Occipital lobe (tissue), 1 donor: ENCODE measurements at regions not wholly inside any gene's neighbourhood (a gene's known extent, or its start where the extent isn't known, plus 50 kb on each side); places are given as distances from the start of the nearest gene placed in this dataset.
"Not testable (repeated sequence)": the region's sequence is repeated elsewhere in the genome, so short reads cannot be mapped to it uniquely, and the experiment has no call there.

ENCODE experiments used
- DNase-seq: peaks from one replicate; lab custom pipeline; 2025; lab: John Stamatoyannopoulos, UW

- DNase-seq = no peak
Observed at GRCh38 chrX:42443267-42443666, 334.7 kb downstream of the PPP1R2C start.

DNA sequence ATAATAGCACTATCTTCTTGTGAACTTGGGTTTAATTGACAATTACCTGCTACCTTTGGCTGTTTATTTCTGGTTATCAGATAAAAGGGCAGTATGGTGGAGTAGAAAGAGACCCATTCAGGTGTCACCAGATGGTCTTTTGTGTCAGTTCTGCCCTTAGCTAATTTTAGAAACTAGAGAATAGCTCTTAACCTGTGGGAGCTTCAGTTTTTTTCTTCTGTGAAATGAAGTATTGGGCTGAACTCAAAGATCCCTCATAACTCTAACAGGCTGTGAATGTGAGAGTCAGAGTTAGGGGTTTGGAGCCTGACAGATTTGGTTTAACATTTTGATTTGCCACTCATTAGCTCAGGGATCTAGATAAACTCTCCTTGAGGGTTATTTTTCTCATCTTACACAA, 335.2 kb downstream of the PPP1R2C start:
- DNase-seq = no peak

DNA sequence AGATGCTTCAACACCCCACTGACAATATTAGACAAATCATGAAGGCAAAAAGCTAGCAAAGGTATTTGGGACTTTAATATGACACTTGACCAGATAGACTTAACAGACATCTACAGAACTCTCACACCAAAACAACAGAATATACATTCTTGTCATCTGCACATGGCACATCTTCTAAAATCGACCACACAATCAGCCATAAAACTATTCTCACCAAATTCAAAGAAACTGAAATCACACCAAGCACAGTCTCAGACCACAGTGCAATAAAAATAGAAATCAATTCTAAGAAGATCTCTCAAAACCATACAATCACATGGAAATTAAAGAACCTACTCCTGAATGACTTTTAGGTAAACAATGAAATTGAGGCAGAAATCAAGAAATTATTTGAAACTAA, 340.8 kb downstream of the PPP1R2C start:
- DNase-seq = no peak

- no peak for DNase-seq
Observed at GRCh38 chrX:42434458-42435166, 343.4 kb downstream of the PPP1R2C start.

DNA sequence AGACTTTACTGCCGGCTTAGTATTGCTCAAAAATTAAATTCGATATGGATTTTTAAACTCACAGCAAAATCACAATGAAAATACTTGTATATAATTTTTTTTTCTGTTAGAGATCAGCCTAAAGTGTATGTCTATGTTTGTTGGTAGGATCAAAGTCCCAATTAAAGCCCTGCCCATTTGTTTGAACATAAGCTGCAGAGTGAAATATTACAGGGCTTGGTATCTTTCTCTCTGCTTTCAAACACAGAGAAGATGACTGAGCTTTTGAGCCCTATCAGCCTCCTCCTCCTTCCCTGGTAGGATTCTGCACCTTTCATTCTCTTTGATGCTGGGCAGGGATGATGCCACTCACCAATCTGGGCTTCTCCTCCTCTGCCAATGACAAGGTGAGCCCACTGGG, 345.4 kb downstream of the PPP1R2C start:
- DNase-seq = no peak

GRCh38 chrX:42422961-42423360, 355.0 kb downstream of the PPP1R2C start:
- DNase-seq = no peak

- DNase-seq = no peak
Observed at GRCh38 chrX:42420426-42420825, 357.5 kb downstream of the PPP1R2C start.

- no peak for DNase-seq
Observed at GRCh38 chrX:42415636-42416035, 362.3 kb downstream of the PPP1R2C start.

GRCh38 chrX:42414057-42414456, 363.9 kb downstream of the PPP1R2C start:
- no peak for DNase-seq

GRCh38 chrX:42399632-42400024, 378.3 kb downstream of the PPP1R2C start:
- no peak for DNase-seq

DNA sequence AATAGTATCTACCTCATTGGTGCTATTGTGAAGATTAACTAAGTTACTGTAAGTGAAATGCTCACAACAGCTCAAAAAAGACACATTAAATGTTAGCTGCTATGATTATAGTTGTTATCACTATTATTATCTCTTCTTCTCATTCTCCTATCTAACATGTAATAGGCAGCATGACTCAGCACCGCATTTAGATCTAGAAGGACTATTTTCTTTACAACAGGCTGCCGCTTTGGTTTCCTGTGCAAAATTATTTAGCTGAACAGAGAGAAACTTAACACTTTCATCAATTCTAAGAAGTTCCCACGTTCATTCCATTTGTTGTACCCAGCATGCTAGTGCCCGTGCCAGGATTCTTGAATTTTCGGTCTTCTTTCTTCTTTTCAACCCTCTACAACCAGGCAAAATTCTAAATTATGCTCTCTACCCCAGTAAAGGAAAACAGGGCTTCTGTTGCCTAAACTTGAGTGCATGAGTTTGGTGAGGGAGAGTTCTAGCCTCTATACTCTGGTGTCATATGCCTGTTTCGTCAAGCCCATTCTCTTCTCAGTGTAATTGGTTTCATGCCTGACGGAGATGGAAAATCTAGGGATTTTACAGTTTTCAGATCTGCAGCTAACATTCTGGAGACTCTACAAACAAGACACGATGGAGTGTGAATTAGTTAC, 378.9 kb downstream of the PPP1R2C start:
- DNase-seq = no peak

DNA sequence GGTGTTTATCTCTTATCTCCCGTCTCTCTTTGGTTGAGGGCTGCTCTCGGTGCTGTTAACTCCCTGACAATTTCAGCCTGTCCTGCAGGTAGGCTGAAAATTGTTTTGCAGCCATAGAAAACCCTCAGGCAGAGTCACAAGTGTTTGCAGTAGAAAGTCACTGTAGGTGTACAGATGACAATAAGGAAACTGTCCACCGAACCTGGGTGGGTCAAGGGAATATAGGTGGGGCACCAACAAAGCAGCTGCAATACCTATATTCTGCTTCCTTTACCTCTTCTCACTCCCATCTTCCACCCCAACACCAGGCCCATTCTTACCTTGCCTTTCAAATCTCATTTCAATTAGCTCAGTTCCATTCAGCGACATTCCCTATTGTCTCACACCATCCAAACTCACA, 381.8 kb downstream of the PPP1R2C start:
- no peak for DNase-seq

DNA sequence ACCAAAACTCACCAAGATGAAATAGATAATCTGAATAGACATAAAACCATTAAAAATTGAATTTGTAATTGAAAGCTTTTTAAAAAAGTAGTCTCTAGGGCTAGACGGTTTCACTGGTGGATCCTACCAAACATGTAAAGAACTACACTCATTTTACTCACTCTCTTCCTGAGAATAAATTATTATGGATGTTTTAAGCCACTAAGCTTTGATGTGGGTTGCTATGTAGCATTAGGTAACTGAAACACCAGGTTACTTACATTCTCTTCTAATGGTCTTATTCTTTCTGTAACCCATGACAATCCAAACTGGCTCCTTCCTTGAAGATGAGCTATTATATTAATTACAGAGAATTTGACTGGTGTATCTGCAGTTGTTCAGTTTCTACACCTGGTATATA, 385.1 kb downstream of the PPP1R2C start:
- DNase-seq = no peak

DNA sequence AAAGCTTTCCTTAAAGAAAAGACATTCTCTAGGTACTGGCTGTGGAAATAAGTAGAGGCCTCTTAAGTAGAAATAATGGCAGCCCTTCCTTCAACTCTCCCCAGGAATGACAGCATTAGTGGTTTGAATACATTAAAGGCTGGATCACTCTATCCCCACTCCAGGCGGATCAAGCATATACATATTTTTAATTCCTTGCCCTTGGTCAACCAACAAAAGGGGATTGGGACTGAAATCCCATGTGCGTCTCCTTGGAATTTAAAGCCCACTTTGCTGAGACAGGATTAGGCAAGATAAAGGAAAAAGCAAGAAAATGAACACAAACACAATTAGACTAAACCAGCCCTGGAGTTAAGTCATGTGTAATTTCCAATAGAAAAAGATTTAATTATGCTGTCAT, 391.3 kb downstream of the PPP1R2C start:
- DNase-seq = no peak

DNA sequence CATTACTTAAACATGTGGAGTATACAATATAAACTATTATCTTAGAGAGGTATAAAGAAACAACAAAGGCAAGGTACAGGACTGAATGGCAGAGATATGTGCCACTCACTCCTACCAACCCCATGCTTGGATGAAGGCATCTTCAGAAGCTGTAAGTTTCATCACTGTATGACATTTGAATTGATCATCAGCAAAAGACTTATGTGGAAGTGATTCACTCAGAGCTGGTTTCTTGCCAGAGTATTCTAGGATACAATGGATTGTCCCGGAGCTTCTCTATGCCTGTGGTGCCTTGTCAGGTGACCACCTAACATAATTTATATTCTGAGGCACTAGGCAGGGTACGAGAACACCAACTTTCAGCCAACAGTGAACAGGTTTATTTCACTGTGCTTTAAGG, 392.2 kb downstream of the PPP1R2C start:
- DNase-seq = no peak

DNA sequence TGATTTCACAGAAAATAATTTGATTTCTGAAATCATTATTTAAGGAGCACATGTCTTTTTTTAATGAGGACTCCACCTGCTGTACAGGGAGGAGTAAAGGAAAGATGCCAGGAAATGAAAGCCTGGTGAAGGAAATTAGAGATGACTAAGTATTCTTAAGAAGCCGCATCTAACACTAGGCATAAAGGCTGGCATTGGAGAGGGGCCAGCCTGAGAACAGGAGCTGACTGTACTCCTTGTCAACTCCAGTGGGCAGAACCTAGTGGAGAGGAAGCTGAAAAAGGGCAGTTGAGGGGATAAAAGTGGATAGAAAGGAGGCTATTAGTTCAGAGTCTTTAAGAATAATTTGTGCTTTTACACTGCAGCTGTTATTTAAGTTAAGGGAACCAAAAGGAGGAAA, 393.0 kb downstream of the PPP1R2C start:
- no peak for DNase-seq

GRCh38 chrX:42378857-42379256, 399.1 kb downstream of the PPP1R2C start:
- no peak for DNase-seq

- DNase-seq = no peak
Observed at GRCh38 chrX:42375086-42375485, 402.9 kb downstream of the PPP1R2C start.

GRCh38 chrX:42366181-42366580, 411.8 kb downstream of the PPP1R2C start:
- DNase-seq = no peak

DNA sequence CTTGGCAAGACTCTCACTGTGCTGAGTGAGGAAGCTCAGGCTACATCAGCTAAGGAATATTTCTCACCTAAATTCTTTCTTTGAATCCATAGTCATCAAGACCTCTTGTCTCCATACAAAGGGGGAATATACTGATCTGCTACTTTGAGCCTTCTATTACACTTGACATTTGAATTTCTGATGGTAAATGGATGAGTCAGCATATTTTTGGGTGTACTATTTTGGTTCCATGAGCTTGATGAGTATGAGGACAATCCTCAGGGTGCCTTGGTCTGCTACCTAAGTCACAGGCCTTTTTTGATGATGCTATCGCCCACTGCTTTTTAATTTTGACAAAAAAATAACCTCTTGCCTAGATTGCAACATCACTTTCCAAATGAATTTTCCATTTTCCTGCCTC, 415.7 kb downstream of the PPP1R2C start:
- no peak for DNase-seq

GRCh38 chrX:42342981-42343380, 419.6 kb upstream of the CASK start:
- not testable (repeated sequence) for DNase-seq
